ENCODE measurements at regions not wholly inside any gene's neighbourhood (a gene's known extent, or its start where the extent isn't known, plus 50 kb on each side); places are given as distances from the start of the nearest gene placed in this dataset.

GRCh38 chr2:103873716-103874351 lies 980.1 kb upstream of the POU3F3 start:
- Histone ChIP-seq H3K27me3 (ENCODE audit: insufficient read depth, insufficient read length) (no peaks in the 10 kb centered on the region), H3K4me3 (ENCODE audit: insufficient read length, low read depth) (no peak overlapping the region), H3K9me3 (ENCODE audit: insufficient read depth, low read length) (no peaks in the 10 kb centered on the region)

GRCh38 chr2:103875131-103875530 lies 978.8 kb upstream of the POU3F3 start:
- H3K27me3 ChIP-seq (ENCODE audit: insufficient read depth, insufficient read length), result no peaks in the 10 kb centered on the region
- DNase-seq (ENCODE audit: low read depth, low spot score), result peak; percentile 22
- H3K4me1 ChIP-seq (ENCODE audit: insufficient read depth, insufficient read length), result no peaks in the 10 kb centered on the region
- H3K9me3 ChIP-seq (ENCODE audit: insufficient read depth, low read length), result no peaks in the 10 kb centered on the region
- no peak overlapping the region for H3K4me3 ChIP-seq (ENCODE audit: insufficient read length, low read depth)
- TF ChIP-seq YY1 (IDR thresholded peaks at IDR 0.05; ENCODE audit: insufficient read depth, insufficient read length) (no peak), SUZ12 (IDR thresholded peaks at IDR 0.05; ENCODE audit: extremely low read depth, insufficient read depth, insufficient read length) (no peak), ZNF274 (IDR thresholded peaks at IDR 0.05; ENCODE audit: low read depth, low read length) (no peak)
- no peaks in the 10 kb centered on the region for H3K36me3 ChIP-seq (ENCODE audit: insufficient read depth, insufficient read length, low read length)
- no peak overlapping the region for H3K9ac ChIP-seq (ENCODE audit: insufficient read length, low read depth)

More at GRCh38 chr2:103873716-103874351, 980.1 kb upstream of the POU3F3 start:
- no peak for DNase-seq (ENCODE audit: low read depth, low spot score)
- no peak for TF ChIP-seq SUZ12 (IDR thresholded peaks at IDR 0.05; ENCODE audit: extremely low read depth, insufficient read depth, insufficient read length)
- TF ChIP-seq YY1 (IDR thresholded peaks at IDR 0.05; ENCODE audit: insufficient read depth, insufficient read length), result no peak
- TF ChIP-seq ZNF274 (IDR thresholded peaks at IDR 0.05; ENCODE audit: low read depth, low read length), result no peak
- Histone ChIP-seq H3K9ac (ENCODE audit: insufficient read length, low read depth) (no peak overlapping the region), H3K4me1 (ENCODE audit: insufficient read depth, insufficient read length) (no peaks in the 10 kb centered on the region), H3K36me3 (ENCODE audit: insufficient read depth, insufficient read length, low read length) (no peaks in the 10 kb centered on the region)

- no peaks in the 10 kb centered on the region for H3K4me1 ChIP-seq (ENCODE audit: insufficient read depth, insufficient read length)
- no peak for DNase-seq (ENCODE audit: low read depth, low spot score)
- no peak overlapping the region for H3K4me3 ChIP-seq (ENCODE audit: insufficient read length, low read depth)
- H3K27me3 ChIP-seq (ENCODE audit: insufficient read depth, insufficient read length), result no peaks in the 10 kb centered on the region
- no peak overlapping the region for H3K9ac ChIP-seq (ENCODE audit: insufficient read length, low read depth)
- no peaks in the 10 kb centered on the region for H3K9me3 ChIP-seq (ENCODE audit: insufficient read depth, low read length)
- no peaks in the 10 kb centered on the region for H3K36me3 ChIP-seq (ENCODE audit: insufficient read depth, insufficient read length, low read length)
- TF ChIP-seq ZNF274 (IDR thresholded peaks at IDR 0.05; ENCODE audit: low read depth, low read length), result no peak
- no peak for TF ChIP-seq SUZ12 (IDR thresholded peaks at IDR 0.05; ENCODE audit: extremely low read depth, insufficient read depth, insufficient read length)
- no peak for TF ChIP-seq YY1 (IDR thresholded peaks at IDR 0.05; ENCODE audit: insufficient read depth, insufficient read length)
These were observed 978.4 kb upstream of the POU3F3 start for GRCh38 chr2:103875531-103875930.

- no peak overlapping the region for H3K9ac ChIP-seq (ENCODE audit: insufficient read length, low read depth)
- no peaks in the 10 kb centered on the region for H3K9me3 ChIP-seq (ENCODE audit: insufficient read depth, low read length)
- H3K36me3 ChIP-seq (ENCODE audit: insufficient read depth, insufficient read length, low read length), result no peaks in the 10 kb centered on the region
- no peaks in the 10 kb centered on the region for H3K4me1 ChIP-seq (ENCODE audit: insufficient read depth, insufficient read length)
- H3K4me3 ChIP-seq (ENCODE audit: insufficient read length, low read depth), result no peak overlapping the region
- TF ChIP-seq ZNF274 (IDR thresholded peaks at IDR 0.05; ENCODE audit: low read depth, low read length) (no peak), YY1 (IDR thresholded peaks at IDR 0.05; ENCODE audit: insufficient read depth, insufficient read length) (no peak), SUZ12 (IDR thresholded peaks at IDR 0.05; ENCODE audit: extremely low read depth, insufficient read depth, insufficient read length) (no peak)
- no peak for DNase-seq (ENCODE audit: low read depth, low spot score)
- H3K27me3 ChIP-seq (ENCODE audit: insufficient read depth, insufficient read length), result no peaks in the 10 kb centered on the region
These were observed 977.3 kb upstream of the POU3F3 start for GRCh38 chr2:103876611-103877010.

DNA sequence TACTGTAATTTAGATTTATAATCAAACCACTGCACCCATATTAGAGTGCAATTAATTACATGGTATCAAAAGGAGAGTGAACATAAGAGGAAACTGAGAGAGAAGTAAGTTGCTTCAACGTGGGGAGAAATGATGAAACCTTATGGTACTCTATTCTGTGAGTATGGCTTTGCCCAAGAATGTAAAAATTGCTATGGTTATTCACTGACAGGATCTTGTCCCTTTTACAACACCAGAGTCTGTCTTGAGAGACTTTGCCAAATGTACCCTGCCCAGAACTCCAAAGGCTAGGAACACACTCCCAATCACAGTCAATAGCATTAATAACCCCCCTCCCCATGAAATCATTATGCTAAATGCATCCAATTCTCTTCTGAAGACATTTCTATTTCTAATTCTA lies 974.8 kb upstream of the POU3F3 start:
- no peaks in the 10 kb centered on the region for H3K9me3 ChIP-seq (ENCODE audit: insufficient read depth, low read length)
- no peak for DNase-seq (ENCODE audit: low read depth, low spot score)
- no peaks in the 10 kb centered on the region for H3K4me1 ChIP-seq (ENCODE audit: insufficient read depth, insufficient read length)
- TF ChIP-seq SUZ12 (IDR thresholded peaks at IDR 0.05; ENCODE audit: extremely low read depth, insufficient read depth, insufficient read length) (no peak), ZNF274 (IDR thresholded peaks at IDR 0.05; ENCODE audit: low read depth, low read length) (no peak), YY1 (IDR thresholded peaks at IDR 0.05; ENCODE audit: insufficient read depth, insufficient read length) (no peak)
- H3K4me3 ChIP-seq (ENCODE audit: insufficient read length, low read depth), result no peak overlapping the region
- no peaks in the 10 kb centered on the region for H3K36me3 ChIP-seq (ENCODE audit: insufficient read depth, insufficient read length, low read length)
- no peak overlapping the region for H3K9ac ChIP-seq (ENCODE audit: insufficient read length, low read depth)
- H3K27me3 ChIP-seq (ENCODE audit: insufficient read depth, insufficient read length), result no peaks in the 10 kb centered on the region

DNA sequence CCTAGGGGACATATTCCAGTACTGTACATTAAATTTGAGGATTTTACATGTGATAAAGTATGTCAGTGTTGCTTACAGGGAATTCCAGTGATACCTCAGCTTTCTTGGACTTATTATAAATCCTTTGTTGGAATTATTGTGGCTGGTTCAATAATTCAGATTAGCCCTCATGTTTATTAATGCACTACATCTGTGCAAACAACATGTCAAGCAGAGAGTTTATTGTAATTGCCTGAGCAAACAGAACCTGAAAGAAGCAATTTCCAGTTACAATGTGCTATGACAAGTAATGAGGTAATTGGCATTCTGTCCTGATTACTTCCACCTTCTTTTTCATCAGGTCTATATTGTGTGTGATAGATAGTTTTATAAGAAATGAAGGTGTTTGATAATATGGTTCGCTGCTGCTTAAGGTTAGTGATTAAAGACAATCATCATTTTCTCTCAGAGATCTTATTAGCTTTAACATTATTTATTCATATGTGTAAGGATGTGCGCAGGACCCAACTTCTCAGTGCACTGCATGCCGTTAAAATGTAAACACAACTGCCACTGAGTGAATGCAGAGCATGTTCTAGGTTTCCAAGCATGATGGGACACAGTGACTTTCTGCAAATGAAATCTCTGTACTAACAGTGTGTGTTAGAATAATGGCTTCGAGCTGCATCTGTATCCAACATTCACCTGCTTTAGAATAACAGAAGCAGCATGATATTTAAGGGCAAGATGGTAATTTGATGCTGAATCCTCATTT lies 973.7 kb upstream of the POU3F3 start:
- no peaks in the 10 kb centered on the region for H3K27me3 ChIP-seq (ENCODE audit: insufficient read depth, insufficient read length)
- no peak overlapping the region for H3K4me3 ChIP-seq (ENCODE audit: insufficient read length, low read depth)
- DNase-seq (ENCODE audit: low read depth, low spot score), result no peak
- no peaks in the 10 kb centered on the region for H3K36me3 ChIP-seq (ENCODE audit: insufficient read depth, insufficient read length, low read length)
- no peaks in the 10 kb centered on the region for H3K9me3 ChIP-seq (ENCODE audit: insufficient read depth, low read length)
- H3K9ac ChIP-seq (ENCODE audit: insufficient read length, low read depth), result no peak overlapping the region
- TF ChIP-seq ZNF274 (IDR thresholded peaks at IDR 0.05; ENCODE audit: low read depth, low read length), result no peak
- TF ChIP-seq YY1 (IDR thresholded peaks at IDR 0.05; ENCODE audit: insufficient read depth, insufficient read length), result no peak
- no peak for TF ChIP-seq SUZ12 (IDR thresholded peaks at IDR 0.05; ENCODE audit: extremely low read depth, insufficient read depth, insufficient read length)
- H3K4me1 ChIP-seq (ENCODE audit: insufficient read depth, insufficient read length), result no peaks in the 10 kb centered on the region

DNA sequence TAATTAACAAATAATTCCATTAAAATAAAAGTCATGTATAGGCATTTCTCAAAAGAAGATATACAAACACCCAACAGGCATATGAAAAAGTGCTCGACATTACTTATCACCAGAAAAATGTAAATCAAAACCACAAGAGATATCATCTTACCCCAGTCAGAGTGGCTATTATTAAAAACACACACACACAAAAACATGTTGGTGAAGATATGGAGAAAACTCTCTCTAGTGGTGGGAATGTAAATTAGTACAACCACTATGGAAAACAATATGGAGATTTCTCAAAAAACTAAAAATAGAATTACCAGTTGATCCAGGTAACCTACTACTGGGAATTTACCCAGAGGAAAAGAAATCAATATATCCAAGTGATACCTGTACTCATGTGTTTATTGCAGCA lies 966.3 kb upstream of the POU3F3 start:
- H3K36me3 ChIP-seq (ENCODE audit: insufficient read depth, insufficient read length, low read length), result no peaks in the 10 kb centered on the region
- DNase-seq (ENCODE audit: low read depth, low spot score), result no peak
- no peaks in the 10 kb centered on the region for H3K9me3 ChIP-seq (ENCODE audit: insufficient read depth, low read length)
- no peak overlapping the region for H3K4me3 ChIP-seq (ENCODE audit: insufficient read length, low read depth)
- H3K27me3 ChIP-seq (ENCODE audit: insufficient read depth, insufficient read length), result no peaks in the 10 kb centered on the region
- no peak overlapping the region for H3K9ac ChIP-seq (ENCODE audit: insufficient read length, low read depth)
- TF ChIP-seq SUZ12 (IDR thresholded peaks at IDR 0.05; ENCODE audit: extremely low read depth, insufficient read depth, insufficient read length), result no peak
- TF ChIP-seq ZNF274 (IDR thresholded peaks at IDR 0.05; ENCODE audit: low read depth, low read length), result no peak
- no peak for TF ChIP-seq YY1 (IDR thresholded peaks at IDR 0.05; ENCODE audit: insufficient read depth, insufficient read length)
- H3K4me1 ChIP-seq (ENCODE audit: insufficient read depth, insufficient read length), result no peaks in the 10 kb centered on the region
